ENCODE measurements at regions not wholly inside any gene's neighbourhood (a gene's known extent, or its start where the extent isn't known, plus 50 kb on each side); places are given as distances from the start of the nearest gene placed in this dataset.

DNA sequence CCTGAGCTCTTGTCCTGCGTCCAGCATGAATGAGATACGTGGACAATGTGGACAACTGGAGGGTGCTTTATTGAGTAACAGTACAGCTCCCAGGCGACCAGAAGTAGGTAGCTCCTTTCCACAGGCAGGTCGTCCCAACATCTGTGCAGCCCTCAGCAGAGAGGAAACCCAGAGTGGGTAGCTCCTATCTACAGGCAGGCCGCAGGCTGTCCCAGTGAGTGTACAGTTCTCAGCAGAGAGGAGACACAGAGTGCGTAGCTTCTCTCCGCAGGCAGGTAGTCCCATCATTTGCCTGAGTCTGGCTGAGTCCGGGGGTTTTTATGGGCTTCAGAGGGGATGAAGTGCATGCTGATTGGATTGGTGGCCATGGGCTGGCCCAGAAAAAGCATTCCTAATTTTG lies 373.3 kb downstream of the CHSY3 start:
- Histone ChIP-seq H3K36me3 (ENCODE audit: control insufficient read depth in 2 of 2, insufficient read depth in 1 of 2, low read length in 2 of 2) (no peaks in the 10 kb centered on the region), H3K27ac (ENCODE audit: extremely low read depth, low read depth, low read length) (no peak overlapping the region), H3K4me1 (ENCODE audit: control insufficient read depth, insufficient read depth, low read length) (no peaks in the 10 kb centered on the region), H3K4me3 (ENCODE audit: low read depth, low read length) (no peak overlapping the region), H3K9me3 (ENCODE audit: control insufficient read depth, insufficient read depth, low read depth, low read length) (no peaks in the 10 kb centered on the region)
- no peak for TF ChIP-seq ZNF16 (tag by site-specific recombination; IDR thresholded peaks at IDR 0.05; ENCODE audit: low read depth)
- TF ChIP-seq ZFP69B (tag by site-specific recombination; IDR thresholded peaks at IDR 0.05): no peak
- TF ChIP-seq ZNF184 (tag by site-specific recombination; IDR thresholded peaks at IDR 0.05): no peak
- no peak for TF ChIP-seq ZNF521 (tag by site-specific recombination; IDR thresholded peaks at IDR 0.05)
- TF ChIP-seq TRIM28 (IDR thresholded peaks at IDR 0.05; ENCODE audit: borderline replicate concordance, low read length): no peak
- TF ChIP-seq ZNF610 (tag by site-specific recombination; IDR thresholded peaks at IDR 0.05; ENCODE audit: borderline replicate concordance): no peak
- TF ChIP-seq ZNF785 (tag by site-specific recombination; IDR thresholded peaks at IDR 0.05): no peak
- TF ChIP-seq ZNF302 (tag by site-specific recombination; IDR thresholded peaks at IDR 0.05; ENCODE audit: low read depth): no peak
- TF ChIP-seq, protein P1, sequence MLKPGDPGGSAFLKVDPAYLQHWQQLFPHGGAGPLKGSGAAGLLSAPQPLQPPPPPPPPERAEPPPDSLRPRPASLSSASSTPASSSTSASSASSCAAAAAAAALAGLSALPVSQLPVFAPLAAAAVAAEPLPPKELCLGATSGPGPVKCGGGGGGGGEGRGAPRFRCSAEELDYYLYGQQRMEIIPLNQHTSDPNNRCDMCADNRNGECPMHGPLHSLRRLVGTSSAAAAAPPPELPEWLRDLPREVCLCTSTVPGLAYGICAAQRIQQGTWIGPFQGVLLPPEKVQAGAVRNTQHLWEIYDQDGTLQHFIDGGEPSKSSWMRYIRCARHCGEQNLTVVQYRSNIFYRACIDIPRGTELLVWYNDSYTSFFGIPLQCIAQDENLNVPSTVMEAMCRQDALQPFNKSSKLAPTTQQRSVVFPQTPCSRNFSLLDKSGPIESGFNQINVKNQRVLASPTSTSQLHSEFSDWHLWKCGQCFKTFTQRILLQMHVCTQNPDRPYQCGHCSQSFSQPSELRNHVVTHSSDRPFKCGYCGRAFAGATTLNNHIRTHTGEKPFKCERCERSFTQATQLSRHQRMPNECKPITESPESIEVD (tag by site-specific recombination; IDR thresholded peaks at IDR 0.05): no peak
- TF ChIP-seq ZNF548 (tag by site-specific recombination; IDR thresholded peaks at IDR 0.05): no peak
- no peak for TF ChIP-seq ZNF404 (tag by site-specific recombination; IDR thresholded peaks at IDR 0.05)
- TF ChIP-seq, protein P2, sequence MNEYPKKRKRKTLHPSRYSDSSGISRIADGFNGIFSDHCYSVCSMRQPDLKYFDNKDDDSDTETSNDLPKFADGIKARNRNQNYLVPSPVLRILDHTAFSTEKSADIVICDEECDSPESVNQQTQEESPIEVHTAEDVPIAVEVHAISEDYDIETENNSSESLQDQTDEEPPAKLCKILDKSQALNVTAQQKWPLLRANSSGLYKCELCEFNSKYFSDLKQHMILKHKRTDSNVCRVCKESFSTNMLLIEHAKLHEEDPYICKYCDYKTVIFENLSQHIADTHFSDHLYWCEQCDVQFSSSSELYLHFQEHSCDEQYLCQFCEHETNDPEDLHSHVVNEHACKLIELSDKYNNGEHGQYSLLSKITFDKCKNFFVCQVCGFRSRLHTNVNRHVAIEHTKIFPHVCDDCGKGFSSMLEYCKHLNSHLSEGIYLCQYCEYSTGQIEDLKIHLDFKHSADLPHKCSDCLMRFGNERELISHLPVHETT (tag by site-specific recombination; IDR thresholded peaks at IDR 0.05): no peak
- TF ChIP-seq, protein P3, sequence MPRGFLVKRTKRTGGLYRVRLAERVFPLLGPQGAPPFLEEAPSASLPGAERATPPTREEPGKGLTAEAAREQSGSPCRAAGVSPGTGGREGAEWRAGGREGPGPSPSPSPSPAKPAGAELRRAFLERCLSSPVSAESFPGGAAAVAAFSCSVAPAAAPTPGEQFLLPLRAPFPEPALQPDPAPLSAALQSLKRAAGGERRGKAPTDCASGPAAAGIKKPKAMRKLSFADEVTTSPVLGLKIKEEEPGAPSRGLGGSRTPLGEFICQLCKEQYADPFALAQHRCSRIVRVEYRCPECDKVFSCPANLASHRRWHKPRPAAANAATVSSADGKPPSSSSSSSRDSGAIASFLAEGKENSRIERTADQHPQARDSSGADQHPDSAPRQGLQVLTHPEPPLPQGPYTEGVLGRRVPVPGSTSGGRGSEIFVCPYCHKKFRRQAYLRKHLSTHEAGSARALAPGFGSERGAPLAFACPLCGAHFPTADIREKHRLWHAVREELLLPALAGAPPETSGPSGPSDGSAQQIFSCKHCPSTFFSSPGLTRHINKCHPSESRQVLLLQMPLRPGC (tag by site-specific recombination; IDR thresholded peaks at IDR 0.05): no peak
- no peak for TF ChIP-seq ZNF626 (tag by site-specific recombination; IDR thresholded peaks at IDR 0.05)
- no peak for TF ChIP-seq ZNF19 (tag by site-specific recombination; IDR thresholded peaks at IDR 0.05; ENCODE audit: low read depth)
- no peak for TF ChIP-seq ZBTB1 (tag by site-specific recombination; IDR thresholded peaks at IDR 0.05)
- no peak for TF ChIP-seq ZSCAN16 (tag by site-specific recombination; IDR thresholded peaks at IDR 0.05)
- no peak for TF ChIP-seq ZNF133 (tag by site-specific recombination; IDR thresholded peaks at IDR 0.05)
- no peak for TF ChIP-seq SCRT1 (tag by site-specific recombination; IDR thresholded peaks at IDR 0.05; ENCODE audit: borderline replicate concordance)
- TF ChIP-seq, protein P4, sequence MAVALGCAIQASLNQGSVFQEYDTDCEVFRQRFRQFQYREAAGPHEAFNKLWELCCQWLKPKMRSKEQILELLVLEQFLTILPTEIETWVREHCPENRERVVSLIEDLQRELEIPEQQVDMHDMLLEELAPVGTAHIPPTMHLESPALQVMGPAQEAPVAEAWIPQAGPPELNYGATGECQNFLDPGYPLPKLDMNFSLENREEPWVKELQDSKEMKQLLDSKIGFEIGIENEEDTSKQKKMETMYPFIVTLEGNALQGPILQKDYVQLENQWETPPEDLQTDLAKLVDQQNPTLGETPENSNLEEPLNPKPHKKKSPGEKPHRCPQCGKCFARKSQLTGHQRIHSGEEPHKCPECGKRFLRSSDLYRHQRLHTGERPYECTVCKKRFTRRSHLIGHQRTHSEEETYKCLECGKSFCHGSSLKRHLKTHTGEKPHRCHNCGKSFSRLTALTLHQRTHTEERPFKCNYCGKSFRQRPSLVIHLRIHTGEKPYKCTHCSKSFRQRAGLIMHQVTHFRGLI (tag by site-specific recombination; IDR thresholded peaks at IDR 0.05): no peak
- ChIA-PET POLR2A (no interaction called here), CTCF (interaction anchor here (0.6 kb wide), 1 partner anchor 145 kb away, joined by 3 read pairs; no protein-coding TSS in a partner anchor)

DNA sequence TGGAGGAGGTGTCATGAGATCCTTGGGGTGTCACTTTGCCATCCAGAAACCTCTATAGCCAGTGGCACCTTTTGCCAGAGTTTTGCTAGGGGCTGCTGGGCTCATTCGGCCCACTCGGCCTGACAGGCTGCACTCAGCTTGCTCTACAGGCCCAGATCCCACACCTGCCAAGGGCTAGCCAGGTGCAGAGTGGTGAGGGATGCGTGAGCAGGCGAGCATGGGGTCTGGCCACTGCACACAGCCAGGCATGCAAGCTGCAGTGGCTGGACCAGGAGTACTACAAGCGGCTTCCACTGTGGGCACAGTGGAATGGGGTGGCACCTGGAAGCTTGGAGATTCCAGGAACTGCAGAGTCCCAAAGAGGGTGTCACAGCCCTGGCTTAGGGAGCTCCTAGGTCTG lies 372.7 kb downstream of the CHSY3 start:
- ChIA-PET CTCF (interaction anchor here (0.6 kb wide), 1 partner anchor 145 kb away, joined by 3 read pairs; no protein-coding TSS in a partner anchor), POLR2A (no interaction called here)
- Histone ChIP-seq H3K4me3 (ENCODE audit: low read depth, low read length) (no peak overlapping the region), H3K27ac (ENCODE audit: extremely low read depth, low read depth, low read length) (no peak overlapping the region), H3K36me3 (ENCODE audit: control insufficient read depth in 2 of 2, insufficient read depth in 1 of 2, low read length in 2 of 2) (no peaks in the 10 kb centered on the region), H3K9me3 (ENCODE audit: control insufficient read depth, insufficient read depth, low read depth, low read length) (no peaks in the 10 kb centered on the region), H3K4me1 (ENCODE audit: control insufficient read depth, insufficient read depth, low read length) (no peaks in the 10 kb centered on the region)
- TF ChIP-seq ZNF426 (tag by site-specific recombination; IDR thresholded peaks at IDR 0.05) (no peak), BCL11B (tag by site-specific recombination; IDR thresholded peaks at IDR 0.05; ENCODE audit: low read depth) (no peak), IKZF3 (tag by site-specific recombination; IDR thresholded peaks at IDR 0.05) (no peak), ZIC2 (tag by site-specific recombination; IDR thresholded peaks at IDR 0.05) (no peak)
